Mononuclear cell (primary cell): ENCODE measurements at regions not wholly inside any gene's neighbourhood (a gene's known extent, or its start where the extent isn't known, plus 50 kb on each side); places are given as distances from the start of the nearest gene placed in this dataset.
"Not testable (repeated sequence)": the region's sequence is repeated elsewhere in the genome, so short reads cannot be mapped to it uniquely, and the experiment has no call there.

ENCODE experiments used
- H3K27me3 ChIP-seq: 2 replicates; pipeline ENCODE4 v1.6.0; 2011; ENCODE audit warnings: low read length, control low read depth; ENCODE audit not compliant: insufficient read depth
- H3K4me1 ChIP-seq: 2 replicates; pipeline ENCODE4 v1.5.1; 2011; ENCODE audit warnings: mild to moderate bottlenecking, low read length, control low read depth; ENCODE audit not compliant: insufficient read depth
- H3K4me3 ChIP-seq: 2 replicates; pipeline ENCODE4 v1.5.1; 2011; ENCODE audit warnings: mild to moderate bottlenecking, low read length, moderate library complexity
- H3K9me3 ChIP-seq: 2 replicates; pipeline ENCODE4 v1.5.1; 2011; ENCODE audit warnings: low read depth, mild to moderate bottlenecking, control low read depth, low read length

GRCh38 chr11:115985896-115986295 lies 481.7 kb upstream of the CADM1 start:
- H3K27me3 ChIP-seq, result no peaks in the 10 kb centered on the region
- no peaks in the 10 kb centered on the region for H3K9me3 ChIP-seq
- no peak overlapping the region for H3K4me3 ChIP-seq
- no peaks in the 10 kb centered on the region for H3K4me1 ChIP-seq

GRCh38 chr11:115984228-115984627 lies 480.0 kb upstream of the CADM1 start:
- Histone ChIP-seq H3K4me1 (no peaks in the 10 kb centered on the region), H3K9me3 (no peaks in the 10 kb centered on the region), H3K27me3 (no peaks in the 10 kb centered on the region), H3K4me3 (no peak overlapping the region)

- Histone ChIP-seq H3K27me3 (no peaks in the 10 kb centered on the region), H3K9me3 (no peaks in the 10 kb centered on the region), H3K4me1 (no peaks in the 10 kb centered on the region), H3K4me3 (no peak overlapping the region)
These were observed 478.5 kb upstream of the CADM1 start for GRCh38 chr11:115982666-115983065.

GRCh38 chr11:115981814-115982471 lies 477.7 kb upstream of the CADM1 start:
- no peaks in the 10 kb centered on the region for H3K4me1 ChIP-seq
- no peaks in the 10 kb centered on the region for H3K27me3 ChIP-seq
- H3K4me3 ChIP-seq, result no peak overlapping the region
- H3K9me3 ChIP-seq, result no peaks in the 10 kb centered on the region

GRCh38 chr11:115981104-115981481 lies 476.9 kb upstream of the CADM1 start:
- Histone ChIP-seq H3K4me1 (no peaks in the 10 kb centered on the region), H3K27me3 (no peaks in the 10 kb centered on the region), H3K4me3 (no peak overlapping the region), H3K9me3 (no peaks in the 10 kb centered on the region)

GRCh38 chr11:115980337-115981103 lies 476.3 kb upstream of the CADM1 start:
- Histone ChIP-seq H3K9me3 (no peaks in the 10 kb centered on the region), H3K4me1 (no peaks in the 10 kb centered on the region), H3K4me3 (no peak overlapping the region), H3K27me3 (peaks cover under 1% of the 10 kb centered on the region)

GRCh38 chr11:115974703-115975102 lies 470.5 kb upstream of the CADM1 start:
- Histone ChIP-seq H3K9me3 (no peaks in the 10 kb centered on the region), H3K27me3 (peaks cover 8% of the 10 kb centered on the region), H3K4me3 (no peak overlapping the region), H3K4me1 (no peaks in the 10 kb centered on the region)

- not testable (repeated sequence) for H3K4me3 ChIP-seq, H3K27me3 ChIP-seq, H3K9me3 ChIP-seq, H3K4me1 ChIP-seq
These were observed 463.0 kb upstream of the CADM1 start for GRCh38 chr11:115967203-115967602.

GRCh38 chr11:115965767-115966504 lies 461.7 kb upstream of the CADM1 start:
- H3K27me3 ChIP-seq, result no peaks in the 10 kb centered on the region
- H3K4me1 ChIP-seq, result no peaks in the 10 kb centered on the region
- H3K4me3 ChIP-seq, result no peak overlapping the region
- H3K9me3 ChIP-seq, result no peaks in the 10 kb centered on the region

GRCh38 chr11:115964091-115964490 lies 459.9 kb upstream of the CADM1 start:
- H3K4me1 ChIP-seq, result no peaks in the 10 kb centered on the region
- no peak overlapping the region for H3K4me3 ChIP-seq
- H3K9me3 ChIP-seq, result no peaks in the 10 kb centered on the region
- H3K27me3 ChIP-seq, result no peaks in the 10 kb centered on the region

GRCh38 chr11:115963156-115963555 lies 458.9 kb upstream of the CADM1 start:
- Histone ChIP-seq H3K4me1 (no peaks in the 10 kb centered on the region), H3K27me3 (no peaks in the 10 kb centered on the region), H3K4me3 (no peak overlapping the region), H3K9me3 (no peaks in the 10 kb centered on the region)

- Histone ChIP-seq H3K9me3 (no peaks in the 10 kb centered on the region), H3K27me3 (no peaks in the 10 kb centered on the region), H3K4me3 (no peak overlapping the region), H3K4me1 (no peaks in the 10 kb centered on the region)
These were observed 457.2 kb upstream of the CADM1 start for GRCh38 chr11:115961159-115962003.

GRCh38 chr11:115959081-115959486 lies 454.9 kb upstream of the CADM1 start:
- no peaks in the 10 kb centered on the region for H3K4me1 ChIP-seq
- no peaks in the 10 kb centered on the region for H3K27me3 ChIP-seq
- H3K9me3 ChIP-seq, result no peaks in the 10 kb centered on the region
- no peak overlapping the region for H3K4me3 ChIP-seq

GRCh38 chr11:115958089-115959000 lies 454.1 kb upstream of the CADM1 start:
- Histone ChIP-seq H3K4me3 (no peak overlapping the region), H3K27me3 (no peaks in the 10 kb centered on the region), H3K4me1 (no peaks in the 10 kb centered on the region), H3K9me3 (no peaks in the 10 kb centered on the region)
